ENCODE measurements at regions not wholly inside any gene's neighbourhood (a gene's known extent, or its start where the extent isn't known, plus 50 kb on each side); places are given as distances from the start of the nearest gene placed in this dataset.

GRCh38 chr2:4937550-4937949 lies 754.6 kb upstream of the SOX11 start:
- TF ChIP-seq CTCF (IDR thresholded peaks at IDR 0.05; ENCODE audit: insufficient read depth, low read length, poor library complexity, severe bottlenecking) (no peak), EZH2phosphoT487 (conservative IDR thresholded peaks at IDR 0.05; ENCODE audit: low read length) (no peak)
